ENCODE measurements at regions not wholly inside any gene's neighbourhood (a gene's known extent, or its start where the extent isn't known, plus 50 kb on each side); places are given as distances from the start of the nearest gene placed in this dataset.

- H3K9ac ChIP-seq (ENCODE audit: insufficient read depth, low read depth, low read length) = no peak overlapping the region
- no peak overlapping the region for H3K4me3 ChIP-seq (replicated peaks in 1 of 3; ENCODE audit: insufficient read depth in 1 of 3, low read depth in 2 of 3, low read length in 3 of 3)
- H3K27me3 ChIP-seq (ENCODE audit: control insufficient read depth in 1 of 2, insufficient read depth in 2 of 2, low read length in 2 of 2) = no peaks in the 10 kb centered on the region
- FAIRE-seq = no peak
- POLR2A ChIA-PET = no interaction called here
- no peaks in the 10 kb centered on the region for H3K36me3 ChIP-seq (replicated peaks in 1 of 2; ENCODE audit: control insufficient read depth in 1 of 2, insufficient read depth in 2 of 2, low read length in 2 of 2)
- TF ChIP-seq ATF2 (CRISPR knock-in tag; IDR thresholded peaks at IDR 0.05) = no peak
- no peak for TF ChIP-seq ZNF44 (CRISPR knock-in tag; IDR thresholded peaks at IDR 0.05)
- TF ChIP-seq PRDM15 (CRISPR knock-in tag; IDR thresholded peaks at IDR 0.05) = no peak
- TF ChIP-seq ZNF207 (IDR thresholded peaks at IDR 0.05; ENCODE audit: borderline replicate concordance) = no peak
- TF ChIP-seq SMAD1 (CRISPR knock-in tag; IDR thresholded peaks at IDR 0.05; ENCODE audit: borderline replicate concordance, low read depth) = no peak
- TF ChIP-seq ZNF775 (CRISPR knock-in tag; IDR thresholded peaks at IDR 0.05; ENCODE audit: borderline replicate concordance) = no peak
- no peak for TF ChIP-seq MIER3 (CRISPR knock-in tag; IDR thresholded peaks at IDR 0.05; ENCODE audit: borderline replicate concordance)
- TF ChIP-seq ASH2L (IDR thresholded peaks at IDR 0.05; ENCODE audit: insufficient read length, low read depth, low read length) = peak; percentile 4
- CTCF ChIA-PET (ENCODE audit: low intra/inter-chr PET ratio, low total read pairs) = no interaction called here
- H3K9me3 ChIP-seq (ENCODE audit: low read length) = no peaks in the 10 kb centered on the region
- no TSS peak for BruUV-seq (replicated peaks)
- no peak overlapping the region for H3K4me2 ChIP-seq (ENCODE audit: low read depth, low read length)
- no peaks in the 10 kb centered on the region for H3K79me2 ChIP-seq (ENCODE audit: insufficient read depth, low read length)
- peaks cover 43% of the 10 kb centered on the region for H3K4me1 ChIP-seq (ENCODE audit: insufficient read depth, low read length)
- no peaks in the 10 kb centered on the region for H4K20me1 ChIP-seq (ENCODE audit: insufficient read depth, low read length)
- DNase-seq (ENCODE audit: low spot score) = no peak
- no peak overlapping the region for H2AFZ ChIP-seq (ENCODE audit: low read length)
- peak; percentile 26; the same call in 1 of the 3 replicates for ATAC-seq
- H3K27ac ChIP-seq (ENCODE audit: extremely low read length, insufficient read depth, low read length) = no peak overlapping the region
- intact Hi-C loops (cut with micrococcal nuclease; ENCODE audit: unreplicated experiment) = no loop called here
- in situ Hi-C loops (cut with HindIII; ENCODE audit: extremely low pct_ligation_motif_present, low pct_unique_long_range_greater_than_20kb) = loop anchor here (25.0 kb wide), 1 partner anchor 828 kb away; no protein-coding TSS in a partner anchor
Measured at GRCh38 chr2:217340176-217340575, 480.3 kb upstream of the TNP1 start.
